K562 (cell line): ENCODE measurements at regions not wholly inside any gene's neighbourhood (a gene's known extent, or its start where the extent isn't known, plus 50 kb on each side); places are given as distances from the start of the nearest gene placed in this dataset.

Source experiments
- ATAC-seq: fragments of 200-7000 bp; cut with Tn5 transposase; 3 replicates; pipeline ENCODE4 v1.9.1; 2020; ENCODE audit warnings: moderate library complexity
- BruUV-seq: library from RNA; stranded (reverse); fragments of 400-500 nt; replicated peaks from 2 replicates; lab custom pipeline; 2021; lab: Mats Ljungman, UMichigan
- CTCF ChIA-PET: fragments of 300-600 bp; formaldehyde crosslinking; extraction: SDS; loops from one replicate; lab custom pipeline; 2021; ENCODE audit warnings: low intra/inter-chr PET ratio; lab: Yijun Ruan, JAX
- POLR2A ChIA-PET: fragments of 300-600, 350-650 bp; sonication (Branson Sonifier 250); formaldehyde crosslinking; extraction: SDS; loops from one replicate; lab custom pipeline; 2021; ENCODE audit warnings: antibody characterized with exemption, inconsistent platforms; lab: Yijun Ruan, JAX
- DNase-seq, 4 experiments: peaks; one replicate each; pipeline versions ENCODE4 v3.0.0 to v3.0.0-alpha.2; 2011 to 2018; ENCODE audit warnings: low spot score in 3 of 4, mixed read lengths in 3 of 4; ENCODE audit errors: extremely low read depth in 1 of 4
- FAIRE-seq: peaks from 2 replicates; lab custom pipeline; 2011; peaks lifted over from hg19 to GRCh38; lab: Jason Lieb, UNC
- H2AFZ ChIP-seq: 2 replicates; pipeline ENCODE4 v1.6.0; 2011; ENCODE audit warnings: low read depth, low read length, control low read depth, inconsistent platforms
- H3K27ac ChIP-seq: fragments of 200-600 bp; 3 replicates; pipeline ENCODE4 v1.8.0; 2011; ENCODE audit warnings: low read depth, mild to moderate bottlenecking, control low read depth, inconsistent platforms, low read length, moderate library complexity, mixed read lengths; ENCODE audit errors: extremely low read depth
- H3K27me3 ChIP-seq, 2 experiments: fragments of 300-600 bp in 1 of 2; 2 replicates in 1 of 2; 3 replicates in 1 of 2; pipeline versions ENCODE4 v1.6.0 to v1.8.0; 2011; ENCODE audit warnings: inconsistent platforms in 2 of 2, low read length in 2 of 2, mild to moderate bottlenecking in 1 of 2, mixed read lengths in 1 of 2, moderate library complexity in 1 of 2; ENCODE audit not compliant: control insufficient read depth in 2 of 2, insufficient read depth in 2 of 2
- H3K36me3 ChIP-seq: fragments of 300-600 bp; 3 replicates; pipeline ENCODE4 v1.8.0; 2011; ENCODE audit warnings: mild to moderate bottlenecking, low read length, inconsistent platforms; ENCODE audit not compliant: control insufficient read depth, insufficient read depth
- H3K4me1 ChIP-seq, 2 experiments: fragments of 200-600 bp in 1 of 2; replicated peaks in 1 of 2; 2 replicates in 1 of 2; 3 replicates in 1 of 2; pipeline versions ENCODE4 v1.5.1 to v1.8.0; 2011; ENCODE audit warnings: inconsistent platforms in 2 of 2, low read length in 2 of 2, mild to moderate bottlenecking in 1 of 2, mixed read lengths in 1 of 2, moderate library complexity in 1 of 2; ENCODE audit not compliant: control insufficient read depth in 2 of 2, insufficient read depth in 2 of 2
- H3K4me2 ChIP-seq: 2 replicates; pipeline ENCODE4 v1.6.1; 2011; ENCODE audit warnings: low read length, control low read depth, inconsistent platforms, mixed read lengths; ENCODE audit not compliant: insufficient read depth
- H3K4me3 ChIP-seq: fragments of 200-600 bp; sonication (generic), shearing (Covaris generic); 2 replicates; pipeline ENCODE4 v1.5.1; 2016; ENCODE audit warnings: control low read depth, inconsistent platforms
- H3K79me2 ChIP-seq: fragments of 200-600 bp; 3 replicates; pipeline ENCODE4 v1.8.0; 2011; ENCODE audit warnings: low read length, inconsistent platforms; ENCODE audit not compliant: control insufficient read depth, insufficient read depth
- H3K9ac ChIP-seq, 2 experiments: 2 replicates each; pipeline versions ENCODE4 v1.6.0 to v1.6.1; 2011; ENCODE audit warnings: low read depth in 2 of 2, low read length in 2 of 2, control low read depth in 1 of 2, inconsistent platforms in 1 of 2, mild to moderate bottlenecking in 1 of 2, mixed read lengths in 1 of 2; ENCODE audit not compliant: insufficient read depth in 1 of 2
- H3K9me1 ChIP-seq: one replicate; pipeline ENCODE4 v1.6.0; 2011; ENCODE audit warnings: inconsistent platforms, mild to moderate bottlenecking, low read length, moderate library complexity; ENCODE audit not compliant: control insufficient read depth, insufficient read depth
- H3K9me3 ChIP-seq: replicated peaks from 2 replicates; pipeline ENCODE4 v1.5.1; 2011; ENCODE audit warnings: low read depth, low read length, inconsistent platforms; ENCODE audit not compliant: control insufficient read depth, insufficient read depth
- H4K20me1 ChIP-seq: replicated peaks from 2 replicates; pipeline ENCODE4 v1.6.1; 2011; ENCODE audit warnings: low read length, inconsistent platforms, mixed read lengths; ENCODE audit not compliant: control insufficient read depth, insufficient read depth
- HDAC3 ChIP-seq: fragments of 450-650 bp; IDR thresholded peaks from 2 replicates; pipeline ENCODE4 v1.6.1; 2018; ENCODE audit warnings: borderline replicate concordance, mild to moderate bottlenecking, moderate library complexity; ENCODE audit not compliant: partially characterized antibody
- KLF16 ChIP-seq: IDR thresholded peaks from 2 replicates; pipeline ENCODE4 v1.6.1; 2016; ENCODE audit warnings: antibody characterized with exemption
- NCOA6 ChIP-seq: fragments of 450-650 bp; IDR thresholded peaks from 2 replicates; pipeline ENCODE4 v1.6.1; 2017; ENCODE audit warnings: mild to moderate bottlenecking
- POLR2B ChIP-seq: fragments of 450-650 bp; IDR thresholded peaks from 2 replicates; pipeline ENCODE4 v1.6.1; 2018; ENCODE audit warnings: low read depth; ENCODE audit not compliant: partially characterized antibody
- TEAD1 ChIP-seq, 2 experiments: fragments of 450-650 bp in 1 of 2; sonication (generic) in 1 of 2; formaldehyde crosslinking; IDR thresholded peaks; 2 replicates each; pipeline versions ENCODE4 v1.4.0 to v1.8.0; 2020 to 2022; ENCODE audit warnings: mild to moderate bottlenecking in 2 of 2, missing genetic modification reagents in 1 of 2
- ZNF134 ChIP-seq: fragments of 250-450 bp; sonication (Bioruptor Pico); conservative IDR thresholded peaks from 2 replicates; pipeline ENCODE4 v1.4.0; 2020
- WGBS: fragments of 100-300 bp; shearing (Covaris generic); methylation state at CpG from one replicate; pipeline ENCODE4 v1.1.6; 2016; ENCODE audit warnings: low coverage, mixed read lengths; ENCODE audit not compliant: insufficient coverage; ENCODE audit errors: missing lambda C conversion rate; 5-methylcytosine and 5-hydroxymethylcytosine counted together
- in situ Hi-C: fragments of 300-500 bp; cut with MboI; formaldehyde crosslinking; loops from 4 replicates; pipeline ENCODE4 v1.15.0; 2018; ENCODE audit warnings: inconsistent platforms, mixed read lengths
- intact Hi-C: fragments of 100-400 bp; cut with micrococcal nuclease; formaldehyde crosslinking; loops from 2 replicates; pipeline ENCODE4 v1.14.2; 2022
- TF ChIP-seq, protein P1 (sequence below), 3 experiments: IDR thresholded peaks in 2 of 3; conservative IDR thresholded peaks in 1 of 3; 2 replicates each; pipeline ENCODE4 v1.5.1; 2011 to 2012; ENCODE audit warnings: low read length in 3 of 3, mild to moderate bottlenecking in 3 of 3, control low read depth in 2 of 3, improper control_type of control experiment in 1 of 3, inconsistent platforms in 1 of 3, low read depth in 1 of 3, mixed read lengths in 1 of 3, moderate library complexity in 1 of 3; ENCODE audit not compliant: insufficient read depth in 2 of 3
- TF ChIP-seq, protein P2 (sequence below): fragments of 200-800 bp; sonication (Bioruptor generic); IDR thresholded peaks from 2 replicates; pipeline ENCODE4 v1.6.1; 2016; ENCODE audit warnings: missing genetic modification characterization, missing compliant biosample characterization
- TF ChIP-seq, protein P3 (sequence below): fragments of 450-650 bp; IDR thresholded peaks from 2 replicates; pipeline ENCODE4 v1.6.1; 2018; ENCODE audit warnings: mild to moderate bottlenecking, low read depth; ENCODE audit not compliant: partially characterized antibody
- TF ChIP-seq, protein P4 (sequence below), 2 experiments: fragments of 450-650 bp in 1 of 2; sonication (generic) in 1 of 2; formaldehyde crosslinking; conservative IDR thresholded peaks; 2 replicates each; pipeline versions ENCODE4 v1.4.0 to v1.8.1; 2020 to 2022; ENCODE audit warnings: mild to moderate bottlenecking in 1 of 2, missing genetic modification reagents in 1 of 2

DNA sequence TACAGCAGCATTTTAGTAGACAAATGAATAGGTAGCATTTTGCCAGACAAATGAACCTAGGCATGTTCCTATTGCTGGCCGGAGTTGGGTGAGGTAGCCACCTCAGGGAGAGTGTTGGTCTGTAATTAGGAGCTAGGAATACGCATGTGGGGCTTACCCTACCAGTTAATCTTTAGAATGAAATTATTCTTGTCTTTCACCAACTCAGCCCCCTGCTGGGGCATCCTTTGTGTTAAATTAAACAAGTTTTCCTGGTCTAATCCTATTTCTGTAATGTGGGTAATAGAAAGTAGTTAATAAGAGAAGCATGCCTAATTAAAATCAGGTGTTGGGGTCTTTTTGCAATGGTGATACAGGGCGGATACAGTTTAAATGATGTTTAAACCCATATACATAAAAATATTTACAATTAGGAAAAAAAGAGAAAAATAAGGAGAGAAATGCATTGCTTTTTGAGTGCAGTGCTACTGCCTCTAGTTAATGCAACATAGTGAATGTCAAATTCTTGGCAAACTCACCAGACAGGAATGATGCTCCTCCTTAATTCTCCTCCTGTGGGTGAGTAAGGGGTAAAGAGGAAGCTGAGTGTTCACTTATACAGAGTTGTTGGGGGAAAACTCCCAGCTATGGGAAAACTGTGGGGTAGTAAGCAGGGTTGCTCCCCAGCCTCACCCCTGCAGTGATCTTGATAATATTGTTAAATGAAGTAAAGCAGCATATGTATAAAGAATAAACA lies 276.4 kb upstream of the EDNRB start:
- BruUV-seq, result no TSS peak
- no peak overlapping the region for H3K9ac ChIP-seq
- H3K4me2 ChIP-seq, result no peak overlapping the region
- no peaks in the 10 kb centered on the region for H3K79me2 ChIP-seq
- H2AFZ ChIP-seq, result no peak overlapping the region
- in situ Hi-C loops (no loop called here), intact Hi-C loops (no loop called here)
- no peaks in the 10 kb centered on the region for H4K20me1 ChIP-seq
- no peak for ATAC-seq
- no peak overlapping the region for H3K27ac ChIP-seq
- H3K36me3 ChIP-seq, result no peaks in the 10 kb centered on the region
- no peaks in the 10 kb centered on the region for H3K9me1 ChIP-seq
- no peak overlapping the region for H3K4me3 ChIP-seq
- no peaks in the 10 kb centered on the region for H3K27me3 ChIP-seq
- 3% methylated on average over 3 of the region's 3 CpGs for WGBS
- no peaks in the 10 kb centered on the region for H3K9me3 ChIP-seq
- H3K4me1 ChIP-seq, result no peaks in the 10 kb centered on the region
- ChIA-PET CTCF (no interaction called here), POLR2A (no interaction called here)
- no peak for FAIRE-seq
- DNase-seq, result no peak
- TF ChIP-seq NCOA6 (no peak), KLF16 (no peak), ZNF134 (CRISPR knock-in tag) (no peak), HDAC3 (no peak), POLR2B (no peak), TEAD1 (CRISPR knock-in tag; IDR thresholded peaks at IDR 0.05) (no peak)
- TF ChIP-seq, protein P1, sequence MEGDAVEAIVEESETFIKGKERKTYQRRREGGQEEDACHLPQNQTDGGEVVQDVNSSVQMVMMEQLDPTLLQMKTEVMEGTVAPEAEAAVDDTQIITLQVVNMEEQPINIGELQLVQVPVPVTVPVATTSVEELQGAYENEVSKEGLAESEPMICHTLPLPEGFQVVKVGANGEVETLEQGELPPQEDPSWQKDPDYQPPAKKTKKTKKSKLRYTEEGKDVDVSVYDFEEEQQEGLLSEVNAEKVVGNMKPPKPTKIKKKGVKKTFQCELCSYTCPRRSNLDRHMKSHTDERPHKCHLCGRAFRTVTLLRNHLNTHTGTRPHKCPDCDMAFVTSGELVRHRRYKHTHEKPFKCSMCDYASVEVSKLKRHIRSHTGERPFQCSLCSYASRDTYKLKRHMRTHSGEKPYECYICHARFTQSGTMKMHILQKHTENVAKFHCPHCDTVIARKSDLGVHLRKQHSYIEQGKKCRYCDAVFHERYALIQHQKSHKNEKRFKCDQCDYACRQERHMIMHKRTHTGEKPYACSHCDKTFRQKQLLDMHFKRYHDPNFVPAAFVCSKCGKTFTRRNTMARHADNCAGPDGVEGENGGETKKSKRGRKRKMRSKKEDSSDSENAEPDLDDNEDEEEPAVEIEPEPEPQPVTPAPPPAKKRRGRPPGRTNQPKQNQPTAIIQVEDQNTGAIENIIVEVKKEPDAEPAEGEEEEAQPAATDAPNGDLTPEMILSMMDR (IDR thresholded peaks at IDR 0.05 in 2 of 3, conservative IDR thresholded peaks at IDR 0.05 in 1 of 3; ENCODE audit: insufficient read depth in 2 of 3, low read depth in 1 of 3, low read length in 3 of 3), result no peak
- TF ChIP-seq, protein P2, sequence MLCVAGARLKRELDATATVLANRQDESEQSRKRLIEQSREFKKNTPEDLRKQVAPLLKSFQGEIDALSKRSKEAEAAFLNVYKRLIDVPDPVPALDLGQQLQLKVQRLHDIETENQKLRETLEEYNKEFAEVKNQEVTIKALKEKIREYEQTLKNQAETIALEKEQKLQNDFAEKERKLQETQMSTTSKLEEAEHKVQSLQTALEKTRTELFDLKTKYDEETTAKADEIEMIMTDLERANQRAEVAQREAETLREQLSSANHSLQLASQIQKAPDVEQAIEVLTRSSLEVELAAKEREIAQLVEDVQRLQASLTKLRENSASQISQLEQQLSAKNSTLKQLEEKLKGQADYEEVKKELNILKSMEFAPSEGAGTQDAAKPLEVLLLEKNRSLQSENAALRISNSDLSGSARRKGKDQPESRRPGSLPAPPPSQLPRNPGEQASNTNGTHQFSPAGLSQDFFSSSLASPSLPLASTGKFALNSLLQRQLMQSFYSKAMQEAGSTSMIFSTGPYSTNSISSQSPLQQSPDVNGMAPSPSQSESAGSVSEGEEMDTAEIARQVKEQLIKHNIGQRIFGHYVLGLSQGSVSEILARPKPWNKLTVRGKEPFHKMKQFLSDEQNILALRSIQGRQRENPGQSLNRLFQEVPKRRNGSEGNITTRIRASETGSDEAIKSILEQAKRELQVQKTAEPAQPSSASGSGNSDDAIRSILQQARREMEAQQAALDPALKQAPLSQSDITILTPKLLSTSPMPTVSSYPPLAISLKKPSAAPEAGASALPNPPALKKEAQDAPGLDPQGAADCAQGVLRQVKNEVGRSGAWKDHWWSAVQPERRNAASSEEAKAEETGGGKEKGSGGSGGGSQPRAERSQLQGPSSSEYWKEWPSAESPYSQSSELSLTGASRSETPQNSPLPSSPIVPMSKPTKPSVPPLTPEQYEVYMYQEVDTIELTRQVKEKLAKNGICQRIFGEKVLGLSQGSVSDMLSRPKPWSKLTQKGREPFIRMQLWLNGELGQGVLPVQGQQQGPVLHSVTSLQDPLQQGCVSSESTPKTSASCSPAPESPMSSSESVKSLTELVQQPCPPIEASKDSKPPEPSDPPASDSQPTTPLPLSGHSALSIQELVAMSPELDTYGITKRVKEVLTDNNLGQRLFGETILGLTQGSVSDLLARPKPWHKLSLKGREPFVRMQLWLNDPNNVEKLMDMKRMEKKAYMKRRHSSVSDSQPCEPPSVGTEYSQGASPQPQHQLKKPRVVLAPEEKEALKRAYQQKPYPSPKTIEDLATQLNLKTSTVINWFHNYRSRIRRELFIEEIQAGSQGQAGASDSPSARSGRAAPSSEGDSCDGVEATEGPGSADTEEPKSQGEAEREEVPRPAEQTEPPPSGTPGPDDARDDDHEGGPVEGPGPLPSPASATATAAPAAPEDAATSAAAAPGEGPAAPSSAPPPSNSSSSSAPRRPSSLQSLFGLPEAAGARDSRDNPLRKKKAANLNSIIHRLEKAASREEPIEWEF (CRISPR knock-in tag), result no peak
- TF ChIP-seq, protein P3, sequence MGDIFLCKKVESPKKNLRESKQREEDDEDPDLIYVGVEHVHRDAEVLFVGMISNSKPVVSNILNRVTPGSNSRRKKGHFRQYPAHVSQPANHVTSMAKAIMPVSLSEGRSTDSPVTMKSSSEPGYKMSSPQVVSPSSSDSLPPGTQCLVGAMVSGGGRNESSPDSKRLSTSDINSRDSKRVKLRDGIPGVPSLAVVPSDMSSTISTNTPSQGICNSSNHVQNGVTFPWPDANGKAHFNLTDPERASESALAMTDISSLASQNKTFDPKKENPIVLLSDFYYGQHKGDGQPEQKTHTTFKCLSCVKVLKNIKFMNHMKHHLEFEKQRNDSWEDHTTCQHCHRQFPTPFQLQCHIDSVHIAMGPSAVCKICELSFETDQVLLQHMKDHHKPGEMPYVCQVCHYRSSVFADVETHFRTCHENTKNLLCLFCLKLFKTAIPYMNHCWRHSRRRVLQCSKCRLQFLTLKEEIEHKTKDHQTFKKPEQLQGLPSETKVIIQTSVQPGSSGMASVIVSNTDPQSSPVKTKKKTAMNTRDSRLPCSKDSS, result no peak
- TF ChIP-seq, protein P4, sequence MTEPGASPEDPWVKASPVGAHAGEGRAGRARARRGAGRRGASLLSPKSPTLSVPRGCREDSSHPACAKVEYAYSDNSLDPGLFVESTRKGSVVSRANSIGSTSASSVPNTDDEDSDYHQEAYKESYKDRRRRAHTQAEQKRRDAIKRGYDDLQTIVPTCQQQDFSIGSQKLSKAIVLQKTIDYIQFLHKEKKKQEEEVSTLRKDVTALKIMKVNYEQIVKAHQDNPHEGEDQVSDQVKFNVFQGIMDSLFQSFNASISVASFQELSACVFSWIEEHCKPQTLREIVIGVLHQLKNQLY (CRISPR knock-in tag; conservative IDR thresholded peaks at IDR 0.05), result no peak
